Stimulated activated CD4-positive, alpha-beta T cell treated with anti-CD3 and anti-CD28 coated beads, Interleukin-4, amount 100 ng/mL, for 24 hours (primary cell): ENCODE measurements at regions not wholly inside any gene's neighbourhood (a gene's known extent, or its start where the extent isn't known, plus 50 kb on each side); places are given as distances from the start of the nearest gene placed in this dataset.

Experiments
- DNase-seq: peaks from one replicate; pipeline ENCODE4 v3.0.0-alpha.2; 2020

GRCh38 chr3:30945291-30945690 is 50.8 kb upstream of the GADL1 start:
- no peak for DNase-seq

GRCh38 chr3:30948426-30948825 is 54.0 kb upstream of the GADL1 start:
- DNase-seq = no peak

- no peak for DNase-seq
These were observed 57.4 kb upstream of the GADL1 start for GRCh38 chr3:30951826-30952225.

GRCh38 chr3:30952786-30953185 is 58.3 kb upstream of the GADL1 start:
- DNase-seq = no peak

DNA sequence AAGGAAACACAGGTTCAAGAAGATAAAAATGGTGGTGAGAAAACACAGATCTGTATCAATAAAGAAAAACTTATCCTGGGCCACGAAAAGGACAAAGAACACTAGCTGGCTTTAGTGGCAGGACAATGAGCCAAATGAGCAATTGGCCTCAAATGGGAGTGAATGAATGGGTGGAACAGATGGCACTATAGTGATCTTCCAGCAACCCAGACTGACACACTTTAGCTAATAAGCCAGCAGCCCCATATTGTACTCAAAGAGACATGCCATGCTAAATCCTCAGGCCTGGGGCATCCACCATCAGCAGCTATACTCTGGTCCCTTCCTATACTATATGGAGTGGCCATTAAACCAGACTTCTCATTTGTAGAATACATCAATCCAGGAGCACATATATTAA is 60.0 kb upstream of the GADL1 start:
- no peak for DNase-seq

- no peak for DNase-seq
These were observed 67.6 kb upstream of the GADL1 start for GRCh38 chr3:30962084-30962483.

DNA sequence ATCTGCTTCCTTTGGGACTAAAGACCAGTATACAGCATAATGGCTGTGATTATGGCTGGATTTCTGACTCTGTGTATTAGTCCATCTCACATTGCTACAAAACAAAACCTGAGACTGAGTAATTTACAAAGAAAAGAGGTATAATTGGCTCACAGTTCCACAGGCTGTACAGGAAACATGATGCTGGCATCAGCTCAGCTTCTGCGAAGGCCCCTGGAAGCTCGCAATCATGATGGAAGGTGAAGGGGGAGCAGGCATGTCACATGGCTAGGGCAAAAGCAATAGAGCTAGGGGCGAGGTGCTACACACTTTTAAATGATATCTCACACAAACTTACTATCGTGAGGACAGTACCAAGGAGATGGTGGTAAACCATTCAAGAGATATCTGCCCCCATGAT is 68.0 kb upstream of the GADL1 start:
- DNase-seq = no peak

GRCh38 chr3:30963223-30963722 is 68.8 kb upstream of the GADL1 start:
- DNase-seq = no peak

DNA sequence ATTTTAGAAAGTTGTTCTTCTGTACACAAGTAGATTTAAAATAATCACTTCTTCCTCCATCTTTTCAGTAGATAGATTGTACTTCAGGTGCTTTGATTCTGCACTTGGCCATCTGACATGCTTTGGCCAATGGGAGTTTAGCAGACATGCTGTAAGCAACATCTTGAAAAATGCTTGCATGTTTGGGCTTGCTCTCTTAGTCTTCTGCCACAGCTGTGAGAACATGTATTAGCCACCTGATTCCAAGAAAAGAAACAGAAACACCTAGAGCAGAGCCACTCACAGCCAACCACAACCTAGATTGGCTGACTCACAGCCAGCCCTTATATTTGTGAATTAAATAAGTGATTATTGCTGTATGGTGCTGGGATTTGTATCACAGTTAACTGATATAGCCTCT is 70.2 kb upstream of the GADL1 start:
- no peak for DNase-seq

- no peak for DNase-seq
These were observed 72.4 kb upstream of the GADL1 start for GRCh38 chr3:30966896-30967295.

GRCh38 chr3:30970183-30970582 is 75.7 kb upstream of the GADL1 start:
- no peak for DNase-seq

DNA sequence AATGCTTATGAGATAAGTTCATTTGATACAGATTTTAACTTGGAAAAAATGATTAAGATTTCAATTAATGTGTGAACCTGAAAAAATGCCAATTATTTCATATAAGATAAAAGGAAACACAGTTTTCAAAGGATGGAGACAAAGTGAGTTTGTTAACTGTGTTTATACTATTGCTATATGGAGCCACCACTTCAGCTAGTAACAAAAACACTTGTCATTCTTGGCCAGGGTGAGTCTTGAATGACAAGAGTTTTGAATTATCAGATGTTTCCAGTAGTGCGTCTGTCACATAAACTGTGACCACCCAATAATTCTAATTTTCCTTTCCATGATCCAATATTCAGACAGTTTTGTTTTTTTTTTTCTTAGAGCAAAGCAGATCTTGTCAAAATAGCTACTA is 78.0 kb upstream of the GADL1 start:
- no peak for DNase-seq

DNA sequence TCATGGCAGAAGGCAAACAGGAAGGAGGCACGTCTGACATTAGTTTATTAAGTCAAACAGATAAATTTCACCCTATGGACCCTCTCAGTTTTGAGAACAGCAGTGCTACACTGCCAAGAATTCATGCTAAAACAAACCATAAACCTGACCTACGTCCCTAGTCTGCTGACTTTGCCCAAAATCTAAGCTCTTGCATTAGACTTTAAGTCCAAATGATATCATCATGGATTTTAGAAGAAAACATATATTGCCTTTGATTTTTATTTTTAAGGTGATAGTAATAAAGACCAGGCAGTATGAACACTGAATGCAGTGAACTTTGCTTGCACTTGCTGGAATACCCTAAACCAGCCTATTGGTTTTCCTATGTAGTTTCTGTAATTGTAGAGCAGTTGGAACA is 79.6 kb upstream of the GADL1 start:
- DNase-seq = no peak

DNA sequence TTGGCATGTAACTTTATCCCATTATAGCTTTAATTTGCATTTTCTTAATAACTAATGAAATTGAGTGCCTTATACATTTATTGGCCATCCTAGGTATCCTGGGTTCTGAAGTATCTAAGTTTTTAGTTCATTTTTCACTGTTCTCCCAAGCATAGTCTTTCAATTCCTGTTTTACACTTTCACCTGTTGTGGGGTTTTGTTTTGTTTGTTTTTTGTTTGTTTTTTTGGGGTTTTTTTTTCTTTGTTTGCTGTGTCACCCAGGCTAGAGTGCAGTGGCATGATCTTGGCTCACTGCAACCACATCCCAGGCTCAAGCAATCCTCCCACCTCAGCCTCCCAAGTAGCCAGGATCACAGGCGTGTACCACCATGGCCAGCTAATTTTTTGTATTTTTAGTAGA is 83.1 kb upstream of the GADL1 start:
- DNase-seq = no peak

DNA sequence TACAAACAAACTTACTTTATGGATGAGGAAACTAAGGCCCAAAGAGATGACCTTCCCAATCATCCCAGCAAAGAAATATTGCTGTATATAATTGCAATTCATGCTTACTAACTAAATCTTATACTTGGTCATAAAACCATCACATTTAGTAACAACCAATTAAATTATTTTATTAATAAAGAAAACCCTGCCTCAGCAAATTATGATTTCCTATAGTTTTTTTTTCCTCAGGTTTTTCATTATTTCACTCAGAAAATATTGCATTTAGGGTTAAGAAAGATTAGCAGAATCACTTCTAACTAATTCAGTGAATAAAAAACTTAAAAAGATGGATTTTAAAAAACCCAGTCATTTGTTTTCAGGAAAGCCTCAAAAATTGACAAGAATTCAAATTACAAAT is 86.5 kb upstream of the GADL1 start:
- DNase-seq = no peak

DNA sequence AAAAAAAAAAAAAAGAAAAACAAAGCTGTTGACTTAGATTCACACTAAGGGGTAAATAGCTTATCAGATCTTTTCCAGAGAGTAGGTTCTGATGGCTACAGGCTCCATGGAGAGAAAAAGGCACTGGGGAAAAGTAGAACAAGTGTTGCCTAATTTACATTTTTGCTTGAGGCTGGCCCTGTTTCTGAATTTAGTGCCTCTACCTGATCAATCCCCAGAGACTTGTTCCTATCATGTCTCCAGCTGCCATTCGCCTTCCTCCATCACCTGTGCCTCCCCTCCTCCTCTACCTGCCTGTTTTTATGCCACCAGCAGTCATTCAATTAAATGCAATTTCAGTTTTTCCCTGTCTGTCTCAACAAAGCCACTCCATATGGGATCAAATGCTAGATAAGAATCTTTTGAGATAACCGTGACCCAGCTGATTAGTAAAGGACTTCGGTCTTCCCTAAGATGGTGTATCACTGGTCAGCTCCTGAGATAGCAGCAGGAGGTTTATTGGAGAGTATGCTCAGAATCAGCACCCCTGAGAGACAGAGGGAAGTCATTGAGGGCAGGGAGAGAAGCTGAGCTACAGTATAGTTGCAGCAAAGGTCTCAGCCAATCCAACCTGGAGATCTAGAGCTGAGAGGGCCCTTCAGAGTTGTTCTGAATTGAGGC is 88.1 kb upstream of the GADL1 start:
- no peak for DNase-seq

- DNase-seq = no peak
These were observed 90.6 kb upstream of the GADL1 start for GRCh38 chr3:30984855-30985749.

DNA sequence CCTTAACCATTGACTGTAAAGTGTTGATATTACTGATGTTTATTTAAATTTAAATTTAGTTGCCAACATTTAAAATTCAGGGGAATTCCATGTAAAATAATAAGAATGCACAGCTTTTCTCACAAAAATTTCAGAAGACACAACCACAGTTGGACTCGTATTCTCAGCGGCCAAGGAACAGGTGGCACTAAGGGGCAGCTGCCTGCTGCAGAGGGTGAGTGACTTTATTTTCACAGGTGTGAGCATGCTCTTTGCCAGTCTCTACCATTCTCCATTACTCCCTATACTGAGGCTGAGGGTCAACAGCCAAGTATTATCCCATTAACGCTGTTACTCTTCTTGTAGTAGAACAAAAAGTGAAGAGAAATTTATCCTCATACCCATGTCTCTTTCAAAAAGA is 92.1 kb upstream of the GADL1 start:
- no peak for DNase-seq

GRCh38 chr3:30988769-30989168 is 94.3 kb upstream of the GADL1 start:
- no peak for DNase-seq

GRCh38 chr3:30989276-30990030 is 95.0 kb upstream of the GADL1 start:
- no peak for DNase-seq

DNA sequence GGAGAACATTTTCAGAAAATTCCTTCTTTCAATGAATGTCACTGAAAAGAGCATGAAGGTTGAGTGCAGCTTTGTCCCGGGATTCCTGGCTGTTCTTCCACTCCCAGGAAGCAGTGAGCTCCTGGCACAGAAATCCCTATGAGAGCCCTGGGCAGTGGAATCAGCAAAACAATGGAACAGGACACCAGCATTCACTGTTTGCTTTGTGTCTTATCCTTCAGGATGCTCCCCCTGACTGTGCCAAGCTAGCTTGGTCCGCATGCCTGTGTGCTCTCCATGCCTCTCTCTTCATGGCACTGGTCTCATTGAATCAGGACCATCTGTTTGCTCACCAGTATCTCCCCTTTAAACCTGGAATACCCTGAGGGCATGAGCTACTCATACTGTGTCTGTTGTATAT is 102.0 kb upstream of the GADL1 start:
- no peak for DNase-seq

DNA sequence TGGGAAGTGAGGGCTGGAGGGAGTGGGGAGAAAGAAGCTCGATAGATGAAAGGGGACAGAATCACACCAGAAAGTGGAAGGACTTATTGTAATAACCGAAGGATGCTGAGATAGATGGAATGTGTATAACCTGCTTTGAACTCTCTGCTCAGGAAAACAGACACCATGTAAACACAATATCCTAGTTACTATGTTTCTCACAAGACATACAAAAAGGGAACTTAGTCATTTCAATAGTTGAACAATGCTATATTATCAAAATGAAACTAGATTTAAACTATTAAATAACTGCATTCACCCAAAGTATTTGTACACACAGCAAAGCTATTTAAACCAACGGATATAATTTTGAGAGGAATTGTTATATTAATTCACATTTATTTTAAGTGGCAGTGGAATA is 108.3 kb upstream of the GADL1 start:
- no peak for DNase-seq

DNA sequence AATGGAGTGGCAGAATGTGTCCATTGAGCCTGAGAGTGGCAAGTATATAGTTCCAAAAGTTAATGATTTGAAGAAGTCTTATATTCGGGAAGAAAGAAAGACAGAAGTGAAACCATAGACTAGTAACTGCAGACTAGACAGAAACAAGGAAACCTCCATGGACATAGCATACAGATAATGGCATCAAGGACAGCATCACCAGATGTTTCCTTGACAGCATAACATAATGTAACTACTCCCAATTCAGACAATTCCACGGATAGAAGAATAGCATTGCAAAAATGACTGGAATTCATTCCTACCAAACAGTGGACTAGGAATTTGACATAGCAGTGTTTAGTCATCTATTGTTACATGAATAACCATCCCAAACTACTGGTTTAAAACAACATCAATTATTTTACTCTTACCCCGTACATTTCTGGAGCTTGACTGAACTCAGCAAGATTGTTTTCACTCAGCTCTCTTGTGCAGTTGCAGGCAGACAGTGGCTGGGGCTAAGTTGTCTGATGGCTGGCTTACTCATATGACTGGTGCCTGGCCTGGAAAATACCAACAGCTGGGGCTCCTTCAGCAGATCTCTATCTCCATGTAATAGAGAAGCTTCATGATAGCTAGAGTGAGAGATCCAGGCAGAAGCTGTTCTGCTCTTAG is 109.7 kb upstream of the GADL1 start:
- DNase-seq = no peak
